MM.1S (cell line): ENCODE measurements at regions not wholly inside any gene's neighbourhood (a gene's known extent, or its start where the extent isn't known, plus 50 kb on each side); places are given as distances from the start of the nearest gene placed in this dataset.

Experiments used
- DNase-seq: peaks from one replicate; pipeline ENCODE4 v3.0.0-alpha.2; 2015
- H2AFZ ChIP-seq: fragments of 300-600 bp; sonication (generic); 2 replicates; pipeline ENCODE4 v1.6.0; 2016; ENCODE audit warnings: antibody characterized with exemption, low read length
- H3F3A ChIP-seq: fragments of 300-600 bp; sonication (generic); 2 replicates; pipeline ENCODE4 v1.6.1; 2016; ENCODE audit warnings: mild to moderate bottlenecking, antibody characterized with exemption, low read length, moderate library complexity, mixed read lengths; ENCODE audit not compliant: insufficient read depth
- H3K27ac ChIP-seq: fragments of 300-600 bp; sonication (generic); 2 replicates; pipeline ENCODE4 v1.5.1; 2016; ENCODE audit warnings: mild to moderate bottlenecking, low read length
- H3K27me3 ChIP-seq: fragments of 300-600 bp; sonication (generic); replicated peaks from 2 replicates; pipeline ENCODE4 v1.6.0; 2016; ENCODE audit warnings: low read length; ENCODE audit not compliant: insufficient read depth
- H3K36me3 ChIP-seq: fragments of 300-600 bp; sonication (generic); replicated peaks from 2 replicates; pipeline ENCODE4 v1.6.1; 2016; ENCODE audit warnings: mild to moderate bottlenecking, low read length, mixed read lengths; ENCODE audit not compliant: insufficient read depth
- H3K4me1 ChIP-seq: fragments of 300-600 bp; sonication (generic); 2 replicates; pipeline ENCODE4 v1.6.1; 2016; ENCODE audit warnings: low read length, mixed read lengths
- H3K4me2 ChIP-seq: fragments of 300-600 bp; sonication (generic); 2 replicates; pipeline ENCODE4 v1.6.0; 2016; ENCODE audit warnings: low read depth, low read length
- H3K4me3 ChIP-seq: fragments of 300-600 bp; sonication (generic); 2 replicates; pipeline ENCODE4 v1.5.1; 2016; ENCODE audit warnings: low read length, mixed read lengths
- H3K79me2 ChIP-seq: fragments of 300-600 bp; sonication (generic); 2 replicates; pipeline ENCODE4 v1.6.1; 2016; ENCODE audit warnings: mixed run types, low read length, mixed read lengths
- H3K9ac ChIP-seq: fragments of 300-600 bp; sonication (generic); 2 replicates; pipeline ENCODE4 v1.6.1; 2016; ENCODE audit warnings: low read length, mixed read lengths
- H3K9me2 ChIP-seq: fragments of 300-600 bp; sonication (generic); replicated peaks from 2 replicates; pipeline ENCODE4 v1.6.1; 2016; ENCODE audit warnings: mild to moderate bottlenecking, low read length, mixed read lengths; ENCODE audit not compliant: insufficient read depth
- H3K9me3 ChIP-seq: fragments of 300-600 bp; sonication (generic); replicated peaks from 2 replicates; pipeline ENCODE4 v1.6.1; 2016; ENCODE audit warnings: mild to moderate bottlenecking, low read length, mixed read lengths; ENCODE audit not compliant: insufficient read depth
- H4K20me1 ChIP-seq: fragments of 300-600 bp; sonication (generic); 2 replicates; pipeline ENCODE4 v1.6.1; 2016; ENCODE audit warnings: mild to moderate bottlenecking, low read length, moderate library complexity, mixed read lengths; ENCODE audit not compliant: insufficient read depth
- CTCF ChIP-seq: fragments of 300-600 bp; sonication (generic); IDR thresholded peaks from 2 replicates; pipeline ENCODE4 v1.5.1; 2016; ENCODE audit warnings: antibody characterized with exemption, low read length, mixed read lengths
- EZH2 ChIP-seq: fragments of 300-600 bp; sonication (generic); optimal IDR thresholded peaks from 2 replicates; pipeline ENCODE3; 2017; ENCODE audit warnings: low read depth, mild to moderate bottlenecking, antibody characterized with exemption, low read length, mixed read lengths
- EZH2phosphoT487 ChIP-seq: fragments of 300-600 bp; sonication (generic); IDR thresholded peaks from 2 replicates; pipeline ENCODE4 v1.6.1; 2018; ENCODE audit warnings: antibody characterized with exemption, low read length

DNA sequence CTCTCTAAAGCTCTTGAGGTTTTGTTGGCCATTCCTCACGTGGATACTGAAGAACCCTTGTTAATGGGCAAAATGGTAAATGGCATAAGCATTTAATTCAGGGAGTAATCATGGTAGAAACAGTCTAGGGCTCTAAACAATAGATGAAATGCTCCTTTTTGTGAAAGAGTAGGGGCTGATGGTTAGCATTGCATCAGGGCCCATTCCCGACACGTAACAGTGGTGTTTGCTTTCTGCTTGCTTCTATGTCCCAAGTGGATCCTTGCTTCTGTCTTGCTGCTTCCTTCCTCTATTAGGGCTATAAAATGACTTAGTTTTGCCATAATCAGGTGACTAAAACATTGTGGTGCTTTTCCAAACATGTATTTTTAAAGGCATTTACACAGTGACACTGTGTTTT is 230.9 kb upstream of the AFF2 start:
- no peak for TF ChIP-seq CTCF
- TF ChIP-seq EZH2phosphoT487: no peak
- TF ChIP-seq EZH2: no peak
- Histone ChIP-seq H3K9me3 (no peaks in the 10 kb centered on the region), H4K20me1 (no peaks in the 10 kb centered on the region), H3K27ac (no peak overlapping the region), H3K4me1 (no peaks in the 10 kb centered on the region), H3K79me2 (no peaks in the 10 kb centered on the region), H3K36me3 (no peaks in the 10 kb centered on the region), H3K4me2 (no peak overlapping the region), H3K9ac (no peak overlapping the region), H3K9me2 (no peaks in the 10 kb centered on the region), H2AFZ (no peak overlapping the region), H3K4me3 (no peak overlapping the region), H3F3A (no peaks in the 10 kb centered on the region), H3K27me3 (no peaks in the 10 kb centered on the region)
- DNase-seq: no peak

GRCh38 chrX:148270499-148270898 is 229.9 kb upstream of the AFF2 start:
- Histone ChIP-seq H3K9me3 (no peaks in the 10 kb centered on the region), H3F3A (no peaks in the 10 kb centered on the region), H3K4me1 (no peaks in the 10 kb centered on the region), H3K4me2 (no peak overlapping the region), H3K9me2 (no peaks in the 10 kb centered on the region), H3K27ac (no peak overlapping the region), H3K27me3 (no peaks in the 10 kb centered on the region), H3K79me2 (no peaks in the 10 kb centered on the region), H2AFZ (no peak overlapping the region), H4K20me1 (no peaks in the 10 kb centered on the region), H3K9ac (no peak overlapping the region), H3K36me3 (no peaks in the 10 kb centered on the region), H3K4me3 (no peak overlapping the region)
- no peak for DNase-seq
- TF ChIP-seq EZH2phosphoT487 (no peak), CTCF (no peak), EZH2 (no peak)

- H2AFZ ChIP-seq: no peak overlapping the region
- DNase-seq: no peak
- TF ChIP-seq CTCF (no peak), EZH2 (no peak), EZH2phosphoT487 (no peak)
- H3K36me3 ChIP-seq: no peaks in the 10 kb centered on the region
- no peak overlapping the region for H3K9ac ChIP-seq
- H3K9me3 ChIP-seq: no peaks in the 10 kb centered on the region
- no peaks in the 10 kb centered on the region for H3K4me1 ChIP-seq
- H3F3A ChIP-seq: no peaks in the 10 kb centered on the region
- H3K27ac ChIP-seq: no peak overlapping the region
- H3K4me2 ChIP-seq: no peak overlapping the region
- H3K79me2 ChIP-seq: no peaks in the 10 kb centered on the region
- H3K4me3 ChIP-seq: no peak overlapping the region
- H4K20me1 ChIP-seq: no peaks in the 10 kb centered on the region
- no peaks in the 10 kb centered on the region for H3K9me2 ChIP-seq
- H3K27me3 ChIP-seq: no peaks in the 10 kb centered on the region
Measured at GRCh38 chrX:148271263-148271662, 229.2 kb upstream of the AFF2 start.

GRCh38 chrX:148281920-148282319 is 218.5 kb upstream of the AFF2 start:
- no peaks in the 10 kb centered on the region for H3K36me3 ChIP-seq
- no peak for TF ChIP-seq EZH2
- TF ChIP-seq EZH2phosphoT487: no peak
- TF ChIP-seq CTCF: no peak
- no peak overlapping the region for H3K9ac ChIP-seq
- no peaks in the 10 kb centered on the region for H3K4me1 ChIP-seq
- no peaks in the 10 kb centered on the region for H3F3A ChIP-seq
- H2AFZ ChIP-seq: no peak overlapping the region
- DNase-seq: no peak
- no peaks in the 10 kb centered on the region for H4K20me1 ChIP-seq
- H3K79me2 ChIP-seq: no peaks in the 10 kb centered on the region
- no peak overlapping the region for H3K4me2 ChIP-seq
- no peaks in the 10 kb centered on the region for H3K9me3 ChIP-seq
- no peak overlapping the region for H3K27ac ChIP-seq
- H3K9me2 ChIP-seq: no peaks in the 10 kb centered on the region
- no peaks in the 10 kb centered on the region for H3K27me3 ChIP-seq
- no peak overlapping the region for H3K4me3 ChIP-seq
